Muscle of arm (tissue), 1 donor: ENCODE measurements at regions not wholly inside any gene's neighbourhood (a gene's known extent, or its start where the extent isn't known, plus 50 kb on each side); places are given as distances from the start of the nearest gene placed in this dataset.

Source experiments
- DNase-seq: peaks from one replicate; pipeline ENCODE4 v3.0.0-alpha.2; 2013

DNA sequence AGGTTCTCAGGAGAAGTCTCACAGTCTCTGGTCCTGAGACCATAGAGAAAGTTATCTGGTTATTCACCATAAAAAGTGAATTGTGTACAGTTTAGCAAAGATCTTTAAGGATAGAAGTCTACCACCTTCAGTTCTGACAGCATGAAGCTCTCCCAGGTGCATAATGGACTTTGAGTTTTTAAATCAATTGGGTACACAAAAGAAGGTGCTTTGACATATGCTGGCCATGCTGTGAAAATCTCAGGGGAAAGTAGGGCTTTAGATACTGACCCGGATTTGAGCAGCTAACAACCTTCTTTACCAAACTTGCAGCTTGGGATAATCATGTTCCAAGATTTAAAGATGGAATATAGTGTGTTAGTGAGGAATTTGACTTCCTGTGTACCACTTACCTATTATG is 264.2 kb downstream of the ZSWIM6 start:
- no peak for DNase-seq

GRCh38 chr5:61597684-61598083 is 265.6 kb downstream of the ZSWIM6 start:
- no peak for DNase-seq

DNA sequence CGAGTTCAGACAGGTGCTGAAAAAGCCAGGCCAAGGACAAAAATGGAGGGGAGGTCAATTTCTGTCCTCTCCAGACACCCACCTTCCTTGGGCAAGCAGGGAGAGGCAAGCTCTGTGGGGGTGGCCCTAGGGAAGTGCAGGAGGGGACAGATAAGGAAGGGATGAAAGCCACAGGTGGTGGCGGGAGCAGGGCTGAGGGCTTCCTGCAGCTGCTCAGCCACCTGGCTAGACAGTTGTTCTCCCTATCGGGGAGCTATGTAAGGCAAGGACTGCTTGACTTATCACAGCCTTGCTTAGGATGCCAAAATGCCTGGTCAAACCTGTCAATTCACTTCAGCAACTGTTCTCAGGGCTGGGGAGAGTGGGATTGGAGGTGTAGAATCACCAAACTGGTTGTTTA is 266.1 kb downstream of the ZSWIM6 start:
- no peak for DNase-seq

DNA sequence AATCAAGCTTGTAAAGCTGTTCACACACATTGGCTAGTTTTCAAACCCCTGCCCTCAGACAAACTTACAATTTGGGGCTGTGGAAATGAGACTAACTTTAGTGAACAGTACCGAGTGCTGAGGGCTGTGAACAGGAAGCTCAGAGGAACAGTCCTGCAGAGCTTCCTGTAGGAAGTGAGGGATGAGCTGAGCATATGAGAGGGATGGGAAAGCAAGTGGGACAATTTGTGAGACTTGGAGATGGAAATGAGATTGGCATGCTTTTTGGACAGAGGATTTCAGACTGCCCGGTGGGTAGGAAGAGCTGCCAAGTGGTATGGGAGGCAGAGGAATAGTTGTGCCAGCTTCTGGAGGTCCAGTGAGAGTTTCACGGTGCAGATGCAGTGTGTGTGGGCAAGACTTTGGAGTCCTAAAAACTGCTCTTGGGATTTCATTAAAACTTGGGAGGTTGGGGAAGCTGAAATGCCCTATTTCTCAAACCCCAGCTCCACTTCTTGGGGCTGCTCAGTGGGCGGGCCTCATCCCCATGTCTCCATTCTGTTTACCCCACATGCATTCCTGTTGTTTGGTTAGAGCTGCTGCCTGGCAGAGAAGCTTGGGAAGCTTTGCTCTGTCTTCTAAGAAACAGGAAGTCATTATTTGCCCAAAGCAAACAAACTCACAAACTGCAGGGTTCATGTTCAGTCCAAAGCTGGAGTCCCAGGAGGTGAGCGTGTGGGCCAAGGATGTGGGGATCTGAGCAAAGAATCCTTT is 267.5 kb downstream of the ZSWIM6 start:
- no peak for DNase-seq

GRCh38 chr5:61600123-61600444 is 268.0 kb downstream of the ZSWIM6 start:
- DNase-seq = no peak

- DNase-seq = no peak
Measured at GRCh38 chr5:61600945-61601511, 269.0 kb downstream of the ZSWIM6 start.

- DNase-seq = no peak
Measured at GRCh38 chr5:61603211-61603908, 271.3 kb downstream of the ZSWIM6 start.

DNA sequence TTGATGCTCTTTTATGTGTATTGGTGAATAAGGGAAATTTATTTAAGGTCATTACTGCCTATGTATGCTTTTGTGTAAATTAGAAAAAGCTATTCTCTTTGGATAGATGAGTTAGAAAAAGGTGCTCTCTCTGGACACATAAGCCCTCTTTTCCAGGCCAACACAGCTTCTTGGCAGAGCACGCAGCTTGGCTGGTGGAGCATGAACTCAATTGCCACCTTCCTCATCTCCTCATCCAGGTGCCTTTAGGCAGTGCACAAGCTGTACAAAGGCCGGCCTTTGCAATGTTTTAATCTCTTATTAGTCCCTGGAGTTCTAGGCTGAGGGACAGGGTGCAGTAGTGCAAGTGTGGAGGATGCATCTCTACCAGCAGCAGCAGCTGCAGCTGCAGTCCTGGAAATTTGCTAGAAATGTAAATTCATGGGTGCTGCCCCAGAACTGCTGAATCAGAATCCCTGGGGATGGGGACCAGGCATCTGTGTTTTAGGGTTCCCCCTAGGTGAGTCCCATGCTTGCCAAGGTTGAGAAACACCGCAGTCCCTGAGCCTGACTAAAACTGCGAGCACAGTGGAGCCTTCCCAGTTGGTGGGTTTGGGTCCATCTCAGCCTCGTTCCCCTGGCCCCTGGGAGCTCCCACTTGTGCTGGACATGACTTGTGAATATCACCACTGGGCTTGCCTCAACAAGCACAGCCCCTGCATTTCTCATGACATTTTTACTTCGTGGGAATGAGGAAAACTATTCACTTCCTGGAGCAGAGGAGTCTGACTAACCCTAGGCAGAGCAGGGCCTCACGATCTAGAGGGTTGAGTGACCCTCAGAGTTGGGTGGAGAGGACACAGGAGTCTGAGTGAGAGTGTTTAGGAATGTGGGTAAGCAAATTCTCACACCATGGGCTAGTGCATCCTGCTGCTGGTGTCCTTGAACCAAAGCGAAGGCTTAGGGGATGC is 272.3 kb downstream of the ZSWIM6 start:
- DNase-seq = no peak

DNA sequence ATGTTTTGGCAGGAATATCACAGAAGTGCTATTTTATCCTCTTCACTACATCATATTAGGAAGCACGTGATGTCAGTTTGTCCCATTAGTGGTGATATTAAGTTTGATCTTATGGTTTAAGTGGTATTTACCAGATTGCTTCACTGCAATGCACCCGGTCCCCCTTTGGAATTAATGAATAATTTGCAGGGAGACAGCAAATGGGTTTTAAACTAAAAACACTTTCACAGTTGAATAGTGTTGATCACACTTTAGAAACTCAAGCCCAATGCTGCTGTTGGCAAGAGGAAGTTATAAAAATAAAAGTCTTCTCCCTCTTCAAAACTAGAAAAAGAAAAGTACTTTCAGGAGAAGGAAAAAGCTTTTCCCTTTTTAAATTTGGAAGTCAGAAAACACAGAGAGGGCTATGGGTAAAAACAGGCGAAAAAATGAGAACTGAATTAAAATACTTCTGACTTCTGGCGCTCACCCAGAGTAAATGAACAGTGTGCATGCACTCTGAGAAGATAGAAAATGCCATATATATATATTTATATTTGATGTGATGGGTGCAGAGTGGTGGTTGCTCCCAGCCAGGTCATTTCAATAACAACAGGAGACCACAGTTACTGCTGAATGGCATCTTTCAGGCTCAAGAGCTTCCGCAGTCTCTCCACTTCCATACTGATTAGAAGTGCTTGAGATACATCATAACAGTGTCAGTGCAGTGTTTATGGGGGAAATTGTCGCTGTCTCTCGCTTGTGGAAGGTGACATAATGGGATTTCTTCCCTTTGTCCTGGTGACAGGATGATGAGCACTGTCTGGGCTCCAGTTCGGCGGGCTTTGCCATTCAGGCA is 278.0 kb downstream of the ZSWIM6 start:
- DNase-seq = no peak

DNA sequence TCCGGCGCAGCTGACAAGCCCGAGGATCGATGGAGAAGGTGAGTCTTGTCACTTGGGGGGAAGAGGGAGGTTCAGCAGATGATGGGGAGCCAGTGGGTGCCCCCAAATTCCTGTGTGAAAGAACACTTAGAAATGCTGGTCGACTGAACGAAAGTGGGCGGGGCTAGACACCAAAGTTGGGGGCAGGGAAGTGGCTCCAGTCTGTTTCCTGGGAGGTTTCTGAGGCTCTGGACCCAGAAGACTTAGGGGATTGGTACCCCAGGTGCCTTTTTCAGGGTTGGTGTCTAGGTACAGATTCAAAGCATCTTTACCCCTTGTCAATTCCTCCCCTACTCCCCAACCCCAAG is 278.6 kb downstream of the ZSWIM6 start:
- DNase-seq = no peak

- no peak for DNase-seq
Measured at GRCh38 chr5:61612431-61612830, 280.4 kb downstream of the ZSWIM6 start.

DNA sequence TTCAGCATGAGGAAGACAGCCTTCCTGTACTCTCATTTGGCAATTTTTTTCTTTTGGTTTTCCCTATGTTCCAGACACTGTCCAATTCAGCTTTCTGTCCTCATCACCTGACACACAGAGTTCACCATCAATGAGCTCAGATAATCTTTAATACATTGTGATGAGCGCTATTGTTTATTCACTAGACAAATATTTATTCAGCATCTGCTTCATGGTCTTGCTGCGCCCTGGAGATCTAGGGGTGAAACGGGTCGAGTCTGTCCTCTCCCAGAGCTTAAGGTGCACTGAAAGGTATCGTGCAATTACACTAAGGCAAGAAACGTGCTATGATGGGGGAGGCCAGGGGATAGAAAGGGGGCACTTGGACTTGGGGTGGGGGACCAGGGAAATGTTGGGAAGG is 281.6 kb downstream of the ZSWIM6 start:
- no peak for DNase-seq

GRCh38 chr5:61614606-61615005 is 282.5 kb downstream of the ZSWIM6 start:
- no peak for DNase-seq

DNA sequence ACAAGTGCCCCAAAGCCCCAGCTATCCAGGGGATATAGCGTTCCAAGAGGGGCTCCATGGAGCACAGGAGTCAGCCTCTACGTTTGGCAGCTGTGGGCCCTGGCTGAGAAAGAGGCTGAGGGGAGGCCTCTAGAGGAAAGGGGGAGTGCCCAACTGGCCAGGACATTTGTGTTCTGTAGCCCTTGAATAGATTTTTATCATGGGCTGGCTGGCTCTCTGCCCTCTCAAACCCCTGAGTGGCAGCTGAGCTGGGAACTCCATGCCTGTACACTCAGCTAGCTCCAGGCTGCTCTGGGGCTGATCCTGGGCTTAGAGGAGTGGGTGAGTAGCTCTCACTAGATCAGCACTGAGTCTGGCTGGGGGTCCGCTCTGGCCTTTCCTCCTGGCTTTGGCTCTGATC is 285.0 kb downstream of the ZSWIM6 start:
- no peak for DNase-seq

DNA sequence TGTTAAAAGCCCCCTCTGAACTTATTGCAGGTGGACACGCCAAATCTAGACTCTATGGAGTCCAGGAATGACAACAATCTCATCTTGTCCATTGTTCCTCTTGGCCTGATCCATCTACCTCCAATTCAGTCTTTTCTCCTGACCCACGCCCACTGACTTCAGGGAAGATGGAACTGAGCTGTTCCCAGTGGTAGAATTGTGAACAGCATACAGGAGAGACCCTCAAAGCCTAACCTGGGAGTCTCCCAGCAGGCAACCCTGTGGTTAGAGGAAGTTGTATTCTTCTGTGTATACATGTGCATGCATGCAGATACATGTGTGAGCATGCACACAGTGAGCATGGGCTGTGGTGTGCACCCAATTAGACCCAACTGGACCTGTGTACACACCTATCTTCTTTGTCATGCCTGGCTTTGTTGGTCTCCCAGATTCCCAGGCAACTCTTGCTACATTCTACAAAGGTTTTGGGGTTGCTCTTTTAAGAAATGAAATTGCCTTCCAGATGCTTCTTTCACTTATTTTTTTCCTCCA is 286.0 kb downstream of the ZSWIM6 start:
- no peak for DNase-seq

- no peak for DNase-seq
Measured at GRCh38 chr5:61618577-61618976, 286.5 kb downstream of the ZSWIM6 start.

GRCh38 chr5:61619289-61619688 is 287.2 kb downstream of the ZSWIM6 start:
- no peak for DNase-seq

- DNase-seq = no peak
Measured at GRCh38 chr5:61619777-61620518, 287.9 kb downstream of the ZSWIM6 start.

DNA sequence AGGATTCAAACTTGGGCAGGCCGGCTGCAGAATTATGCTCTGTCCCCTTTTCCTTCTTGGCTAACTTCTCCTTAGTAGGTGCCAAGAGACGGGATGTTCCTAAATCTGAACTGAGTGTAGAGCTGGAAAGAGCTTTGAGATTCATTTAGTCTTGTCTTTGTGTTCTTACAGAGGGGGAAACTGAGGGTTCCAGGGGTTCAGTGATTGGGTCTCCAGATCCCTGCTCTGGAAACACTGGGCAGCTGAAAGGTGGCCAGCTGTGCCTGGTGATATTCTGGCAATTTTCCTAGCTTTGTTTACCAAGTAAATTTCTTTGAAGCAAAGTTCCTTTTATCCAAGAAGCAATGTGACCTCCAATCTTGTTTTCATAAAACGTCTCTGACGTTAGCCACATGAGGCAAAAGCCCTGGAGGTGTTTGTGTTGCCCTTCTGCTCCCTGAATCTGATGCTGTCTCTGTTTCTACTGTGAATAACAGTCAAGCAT is 288.7 kb downstream of the ZSWIM6 start:
- no peak for DNase-seq

GRCh38 chr5:61621202-61621650 is 289.2 kb downstream of the ZSWIM6 start:
- no peak for DNase-seq
